ENCODE measurements at regions not wholly inside any gene's neighbourhood (a gene's known extent, or its start where the extent isn't known, plus 50 kb on each side); places are given as distances from the start of the nearest gene placed in this dataset.

DNA sequence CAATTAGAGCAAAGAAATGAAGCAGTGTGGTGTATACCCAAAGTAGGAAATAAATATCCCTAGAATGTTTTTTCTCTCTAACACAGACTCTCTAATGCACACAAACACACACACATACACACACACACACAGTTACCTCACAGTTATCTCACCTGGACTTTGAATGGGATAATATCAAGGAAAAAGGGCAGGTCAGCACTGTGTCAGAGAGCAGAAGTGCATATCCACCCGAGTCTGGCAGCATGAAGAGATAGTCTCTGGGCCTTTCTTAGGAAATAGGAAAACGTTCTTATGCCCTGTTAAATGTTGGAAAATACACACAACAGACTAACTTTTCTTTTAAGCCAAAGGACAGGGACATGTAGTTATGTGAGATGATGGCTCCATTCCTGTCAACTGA, 162.0 kb downstream of the COL6A3 start:
- no peak for DNase-seq

DNA sequence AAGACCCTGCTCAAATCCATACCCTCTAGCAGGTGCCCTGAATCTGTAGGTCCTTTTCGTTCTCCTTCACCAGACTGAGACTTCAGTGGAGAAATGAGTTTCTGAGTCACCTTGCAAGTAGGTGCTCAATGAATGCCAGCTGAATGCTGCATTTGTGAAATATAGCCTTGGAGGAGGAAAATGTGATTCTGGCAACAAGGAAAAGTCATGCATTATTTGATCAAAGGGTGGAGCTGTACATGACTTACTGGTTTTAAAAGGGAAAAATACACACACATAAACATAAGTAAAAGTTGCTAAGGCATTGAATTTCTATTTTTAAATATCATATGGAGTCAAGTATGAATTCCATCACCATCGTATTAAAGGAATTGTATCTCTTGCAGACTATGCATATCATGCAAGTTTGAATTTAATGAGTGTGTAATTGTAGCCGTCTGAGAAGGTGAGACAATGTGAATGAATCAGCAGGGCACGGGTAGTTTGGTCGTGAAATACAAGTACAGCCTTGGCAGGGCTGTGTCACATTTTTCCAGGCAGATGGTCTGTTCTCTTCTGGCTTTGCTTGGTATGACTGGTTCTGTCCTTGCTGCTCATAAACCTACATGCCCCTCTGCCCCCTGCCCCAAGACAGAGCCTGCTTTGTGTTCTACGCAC, 160.8 kb downstream of the COL6A3 start:
- no peak for DNase-seq

DNA sequence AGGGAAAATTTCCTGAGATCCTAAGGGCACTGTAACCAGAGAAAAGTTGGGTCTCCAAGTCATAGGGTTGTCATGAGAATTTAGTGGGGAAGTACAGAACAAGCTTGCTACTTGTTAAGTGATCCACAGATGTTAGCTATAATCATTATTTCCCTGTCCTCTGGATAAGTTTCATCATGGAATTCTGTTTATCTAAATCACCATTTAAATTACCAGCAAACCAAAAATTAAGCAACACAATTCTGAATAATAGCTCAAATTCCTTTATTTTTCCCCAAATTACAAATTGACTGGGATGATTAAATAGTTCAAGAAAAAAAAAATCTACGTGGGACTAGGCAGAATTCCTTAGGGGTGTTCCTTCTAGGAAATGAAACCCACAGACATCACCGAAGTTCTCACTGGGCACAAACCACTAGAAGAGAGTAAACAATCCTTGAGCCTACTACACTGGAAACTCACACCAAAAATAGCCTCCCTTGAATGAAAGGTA, 159.5 kb downstream of the COL6A3 start:
- DNase-seq = no peak

DNA sequence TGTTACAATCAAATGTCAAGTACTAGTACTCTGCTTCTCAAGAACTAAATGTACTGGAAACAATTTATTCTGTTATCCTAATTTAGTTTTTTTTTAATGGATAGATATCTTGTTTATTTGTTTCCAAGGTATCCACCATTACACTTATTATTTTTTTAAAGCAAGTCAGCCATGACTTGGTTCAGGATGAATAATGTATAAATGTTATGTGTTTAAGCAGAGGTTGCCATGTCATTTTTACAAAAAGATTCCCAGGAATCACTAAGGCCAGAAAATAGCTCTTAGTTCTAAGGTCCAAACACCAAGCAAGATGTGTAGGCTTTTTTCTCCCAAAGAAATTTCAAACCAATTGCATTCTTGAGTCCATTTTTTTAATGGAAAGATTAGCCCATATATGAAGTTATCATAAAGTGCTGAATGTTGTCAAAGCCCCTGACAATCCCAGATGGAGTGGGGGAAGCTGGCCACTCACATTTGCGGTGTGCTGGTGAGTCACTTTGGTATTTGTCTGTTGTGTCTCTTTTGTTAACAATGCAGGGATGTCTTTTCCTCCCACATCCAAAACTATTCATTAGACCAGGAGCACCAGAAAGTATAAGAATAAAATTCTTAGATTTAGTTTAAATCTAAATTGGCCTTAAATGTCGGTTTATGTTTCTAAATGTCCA, 158.9 kb downstream of the COL6A3 start:
- no peak for DNase-seq

DNA sequence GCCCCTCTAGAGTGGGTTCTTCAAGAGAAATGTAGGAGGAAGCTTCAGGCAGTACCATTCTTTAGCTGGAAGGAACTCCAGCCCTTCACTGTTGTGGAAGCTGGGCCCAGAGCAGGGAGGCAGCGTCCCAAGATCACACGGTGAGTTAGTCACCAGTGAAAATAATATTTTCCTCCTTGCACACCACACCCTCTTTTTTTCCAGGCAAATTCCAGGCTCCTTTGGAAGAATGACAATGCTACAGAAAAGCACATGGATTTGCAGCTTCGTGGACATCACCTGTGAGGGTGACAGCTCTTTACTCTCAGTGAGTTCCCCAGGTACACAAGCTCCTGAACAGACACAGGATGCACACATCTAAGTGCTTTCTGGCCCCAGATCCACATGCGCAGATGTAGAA, 157.1 kb downstream of the COL6A3 start:
- DNase-seq = no peak

DNA sequence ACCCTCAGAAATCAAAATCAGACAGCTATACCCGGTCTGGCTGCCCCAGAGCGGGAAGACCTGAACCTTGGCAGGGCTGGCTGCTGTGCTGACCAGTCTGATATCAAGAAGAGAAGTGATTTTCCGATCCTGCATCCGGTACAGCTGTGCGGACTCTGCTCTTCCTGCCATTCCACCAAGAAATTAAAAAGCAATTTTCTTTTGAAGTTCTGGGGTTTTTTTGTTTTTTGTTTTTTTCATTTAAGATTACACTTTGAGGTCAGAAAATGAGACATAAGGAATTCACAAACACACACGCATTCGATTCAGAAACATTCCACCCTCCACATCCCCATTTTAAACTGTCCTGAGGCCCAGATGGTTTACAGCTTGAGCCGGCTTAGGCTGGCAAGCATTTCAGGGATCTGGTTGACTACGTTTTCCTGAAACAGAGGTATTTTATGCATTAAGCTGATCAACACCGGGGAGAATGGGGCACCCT, 156.5 kb downstream of the COL6A3 start:
- DNase-seq = no peak

DNA sequence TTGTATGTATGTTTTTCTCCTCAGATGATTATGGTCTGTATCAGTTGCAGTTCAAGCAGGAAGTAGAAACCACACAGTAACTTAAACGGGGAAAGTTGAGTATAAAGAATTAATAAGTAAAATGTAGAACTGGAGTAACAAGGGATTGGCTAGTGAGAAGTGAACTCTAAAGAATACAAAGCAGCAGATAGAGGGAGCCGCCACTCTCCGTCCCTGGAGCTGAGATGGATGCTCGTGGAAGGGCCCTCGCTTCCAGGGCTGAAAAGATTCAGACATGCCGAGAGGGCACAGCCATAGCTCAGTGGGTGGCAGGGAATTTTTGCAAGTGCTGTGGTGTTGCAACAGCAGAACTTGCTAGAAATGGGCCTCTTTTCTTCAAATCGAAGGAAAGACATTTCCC, 155.8 kb downstream of the COL6A3 start:
- DNase-seq = no peak

DNA sequence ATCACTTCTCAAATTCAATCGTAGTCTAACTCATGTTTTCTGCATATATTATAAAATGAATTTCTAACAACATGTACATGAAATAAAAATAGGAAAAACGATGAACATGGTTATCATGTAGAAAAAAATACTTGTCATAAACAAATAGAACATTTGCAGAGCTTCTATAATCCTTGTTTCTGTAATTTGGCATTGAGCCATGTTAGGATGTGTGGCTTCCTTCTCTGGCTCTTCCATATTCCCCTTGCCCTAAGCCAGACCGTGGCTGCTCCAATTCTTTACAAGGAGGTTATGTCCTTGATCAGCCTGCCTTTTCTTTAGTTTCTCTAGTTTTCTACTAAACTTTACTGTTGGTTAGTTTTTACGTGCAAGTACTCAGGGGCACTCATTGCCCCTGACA, 155.3 kb downstream of the COL6A3 start:
- no peak for DNase-seq

DNA sequence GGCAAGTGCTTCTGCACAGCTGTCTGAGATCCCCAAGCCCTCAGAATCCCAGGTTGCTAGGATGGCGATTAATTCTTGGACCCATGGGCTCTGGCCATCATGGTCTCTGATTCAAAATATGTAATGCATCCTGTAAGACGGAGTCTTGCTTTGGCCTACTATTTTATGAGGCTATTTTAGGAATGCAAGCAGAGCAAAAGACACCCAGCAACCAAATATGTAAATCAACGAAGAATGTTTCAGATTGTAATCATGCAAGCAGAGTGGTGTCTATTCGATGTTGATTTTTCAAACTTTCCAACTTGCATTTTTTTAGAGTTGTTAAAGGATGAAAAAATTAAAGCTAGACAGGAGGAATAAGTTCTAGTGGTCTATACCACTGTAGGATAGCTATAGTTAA, 154.8 kb downstream of the COL6A3 start:
- DNase-seq = no peak

DNA sequence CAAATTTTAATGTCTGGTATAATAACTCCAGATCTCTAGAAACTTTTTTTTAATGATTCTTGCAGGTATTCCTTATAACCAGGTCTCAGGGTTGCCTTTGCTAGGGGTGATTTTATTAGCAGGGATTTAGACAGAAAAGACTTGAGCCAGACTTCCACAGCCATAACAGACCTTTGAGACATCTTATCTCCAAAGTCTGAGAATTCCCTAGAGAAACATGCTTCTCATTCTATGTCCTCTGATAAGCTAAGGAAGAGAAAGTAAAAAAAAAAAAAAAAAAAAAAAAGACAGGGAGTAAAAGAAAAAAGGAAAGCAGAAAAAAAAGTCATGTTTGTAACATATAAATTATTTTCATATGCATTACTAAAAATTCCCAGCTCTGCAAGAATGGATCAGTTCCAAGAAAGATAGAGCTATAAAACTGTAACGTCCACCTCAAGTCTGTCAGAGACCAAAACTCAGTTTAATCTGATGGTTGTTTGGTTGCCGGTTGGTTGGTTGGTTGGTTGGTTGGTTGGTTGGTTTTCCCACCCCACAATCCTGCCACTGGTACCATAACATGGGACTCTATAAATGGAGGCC, 153.8 kb downstream of the COL6A3 start:
- no peak for DNase-seq

DNA sequence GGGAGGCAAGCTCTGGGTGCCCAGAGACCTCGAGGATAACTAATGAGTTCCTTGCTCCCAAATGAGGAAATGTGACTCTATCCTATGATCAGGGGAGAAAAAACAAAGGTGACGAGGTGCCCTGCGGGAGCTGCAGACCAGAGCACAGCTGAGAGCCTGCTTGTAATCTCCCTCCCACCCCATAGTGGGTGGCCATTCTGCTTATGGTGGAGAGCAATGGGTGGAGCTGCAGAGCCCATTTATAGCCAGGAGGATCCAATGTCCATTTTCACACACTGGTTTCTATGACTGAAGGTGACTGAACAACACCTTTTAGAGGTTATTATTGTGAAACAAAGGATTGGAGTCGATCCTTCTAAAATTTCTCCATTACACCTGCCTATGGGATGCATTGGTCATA, 153.3 kb downstream of the COL6A3 start:
- no peak for DNase-seq

DNA sequence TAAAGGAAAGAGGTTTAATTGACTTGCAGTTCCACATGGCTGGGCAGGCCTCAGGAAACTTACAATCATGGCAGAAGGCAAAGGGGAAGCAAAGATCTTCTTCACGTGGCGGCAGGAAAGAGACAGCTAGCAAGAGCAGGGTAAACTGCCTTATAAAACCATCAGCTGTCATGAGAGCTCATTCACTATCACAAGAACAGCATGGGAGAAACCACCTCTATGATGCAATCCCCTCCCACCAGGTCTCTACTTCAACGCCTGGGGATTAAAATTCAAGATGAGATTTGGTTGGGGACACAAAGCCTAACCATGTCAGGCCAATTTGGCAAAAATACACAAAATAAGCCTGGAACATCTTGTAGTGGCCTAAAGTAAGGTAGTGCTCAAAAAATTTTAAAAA, 152.6 kb downstream of the COL6A3 start:
- DNase-seq = no peak

DNA sequence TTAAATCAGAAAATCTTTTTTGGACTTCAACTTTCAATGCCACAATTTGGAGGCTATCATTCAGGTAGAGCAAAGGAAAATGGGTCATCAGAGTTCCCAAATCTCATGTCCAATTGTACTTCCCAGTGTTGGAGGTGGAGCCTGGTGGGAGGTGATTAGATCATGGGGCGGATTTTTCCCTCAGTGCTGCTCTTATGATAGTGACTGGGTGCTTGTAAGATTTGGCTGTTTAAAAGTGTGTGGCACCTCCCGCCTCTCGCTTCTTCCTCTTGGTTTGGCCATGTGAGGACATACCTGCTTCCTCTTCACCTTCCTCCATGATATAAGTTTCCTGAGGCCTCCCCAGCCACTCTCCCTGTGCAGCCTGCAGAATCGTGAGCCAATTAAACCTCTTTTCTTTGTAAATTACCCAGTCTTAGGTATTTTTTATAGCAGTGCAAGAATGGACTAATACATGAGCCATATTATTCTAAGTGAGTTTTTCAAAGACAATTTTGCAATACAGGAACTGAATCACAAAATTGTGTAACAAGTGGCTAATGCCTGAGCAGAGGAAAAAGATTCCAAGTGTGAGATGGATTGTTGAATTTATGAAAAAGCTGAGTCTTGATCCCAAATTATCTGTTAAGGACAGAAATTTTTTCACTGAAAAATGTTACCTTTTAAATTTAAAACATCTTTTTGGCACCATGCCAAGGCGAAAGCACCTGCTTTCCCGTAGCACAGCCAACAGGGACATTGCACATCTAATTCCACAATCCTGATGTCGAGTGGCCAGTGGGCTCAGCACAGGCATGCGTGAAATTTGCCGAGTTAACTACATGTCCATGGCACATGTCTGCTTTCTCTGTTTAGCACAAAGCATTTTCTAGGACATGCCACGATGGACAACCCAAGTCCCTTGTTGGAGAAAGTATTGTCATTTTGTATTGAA, 150.9 kb downstream of the COL6A3 start:
- no peak for DNase-seq

DNA sequence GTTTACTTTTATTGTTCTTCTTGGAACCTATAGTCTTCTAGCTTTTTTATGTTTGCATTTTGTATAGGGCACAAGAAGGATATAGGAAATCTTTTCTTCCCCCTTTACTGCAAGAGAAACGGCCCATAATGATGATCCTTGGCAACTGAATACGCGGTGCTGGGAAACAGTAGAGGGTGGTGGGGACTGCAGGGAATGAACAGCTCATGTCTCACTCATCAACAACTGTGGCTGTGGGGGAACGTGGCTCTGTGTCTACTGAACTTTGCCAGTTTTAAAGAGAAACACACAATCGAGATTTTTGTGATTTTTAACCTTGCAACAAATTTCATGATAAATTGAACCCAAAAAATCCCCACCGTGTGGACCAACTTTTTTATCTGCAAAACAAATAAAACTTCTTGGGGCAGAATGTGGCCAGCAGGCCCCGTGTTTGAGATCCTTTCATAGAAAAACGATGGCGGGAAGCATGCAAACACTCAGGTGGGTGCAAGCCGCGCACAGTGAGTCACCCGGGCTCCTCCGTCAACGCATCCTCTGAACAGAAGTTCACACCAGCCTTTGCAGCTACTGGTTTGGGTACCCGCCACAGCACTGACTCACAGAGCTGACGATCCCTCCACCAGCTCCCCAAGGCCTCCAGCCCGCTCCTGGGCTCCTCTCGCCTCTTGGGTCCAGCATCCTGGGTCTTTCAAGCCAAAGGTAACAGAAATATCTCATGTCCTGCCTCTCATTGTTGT, 149.3 kb downstream of the COL6A3 start:
- no peak for DNase-seq

DNA sequence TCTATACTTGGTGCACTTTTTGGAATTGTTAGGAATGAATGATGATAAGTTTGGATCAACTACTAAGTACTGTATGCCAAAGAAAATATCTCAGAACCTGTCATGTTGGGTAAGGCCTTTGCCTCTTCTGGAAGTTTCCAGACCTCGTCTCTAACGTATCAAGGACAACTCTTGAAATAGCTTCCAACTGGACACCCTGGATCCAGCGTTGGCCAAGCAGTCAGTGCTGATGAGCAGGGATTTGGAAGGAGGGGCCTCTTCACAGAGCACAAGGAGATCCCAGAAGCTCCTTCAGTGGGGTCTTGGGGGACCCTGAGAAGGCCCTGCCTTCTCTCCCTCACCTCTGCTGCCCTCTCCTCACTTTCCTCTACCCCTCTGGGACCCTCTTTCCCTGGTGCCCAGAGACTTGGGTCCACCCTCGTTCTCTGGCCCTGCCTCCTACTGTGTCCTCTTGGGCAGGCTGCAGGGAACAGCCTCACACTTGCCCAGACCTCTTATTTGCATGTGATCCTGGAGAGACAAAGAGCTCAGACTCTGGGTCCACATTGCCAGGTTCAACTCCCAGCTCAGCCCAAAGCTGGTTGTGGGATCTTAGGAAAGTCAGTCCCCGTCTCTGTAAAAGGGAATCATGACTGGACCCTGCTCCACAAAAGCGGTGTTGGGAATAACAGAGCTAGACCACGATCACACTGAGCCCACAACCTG, 145.8 kb downstream of the COL6A3 start:
- DNase-seq = no peak

DNA sequence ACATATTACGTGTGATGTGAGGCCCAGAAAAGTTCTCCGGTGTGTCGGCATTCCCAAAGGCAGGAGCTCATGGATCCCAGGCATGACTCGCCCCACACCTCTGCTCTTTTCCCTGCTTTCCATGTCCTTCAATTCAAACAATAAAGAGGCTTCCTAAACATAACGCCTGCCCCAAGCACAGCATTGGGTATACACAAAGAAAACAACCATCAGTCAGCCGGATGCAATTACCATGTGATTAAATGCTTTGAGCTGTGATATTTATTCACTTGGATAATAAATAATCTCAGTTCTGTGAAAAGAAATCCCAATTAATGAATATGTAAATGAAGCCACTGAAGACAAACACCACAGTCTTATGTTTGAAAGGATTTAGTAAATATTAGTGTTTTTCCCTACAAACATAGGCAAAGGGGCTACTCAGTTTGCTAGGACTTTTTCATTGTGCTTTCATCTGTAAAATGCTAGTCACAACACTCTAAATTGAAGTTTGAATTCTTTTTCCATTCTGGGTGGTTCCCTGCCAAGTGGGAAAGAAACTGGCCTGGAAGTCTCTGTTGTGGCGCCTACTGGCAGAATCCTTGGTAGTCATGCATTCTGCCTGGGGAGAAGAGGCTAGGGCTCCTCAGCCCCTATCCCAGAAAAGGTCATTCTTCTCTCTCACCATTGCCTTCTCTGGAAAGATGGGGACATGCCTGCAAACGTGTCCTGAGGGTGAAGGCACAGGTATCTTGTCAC, 144.7 kb downstream of the COL6A3 start:
- DNase-seq = no peak

DNA sequence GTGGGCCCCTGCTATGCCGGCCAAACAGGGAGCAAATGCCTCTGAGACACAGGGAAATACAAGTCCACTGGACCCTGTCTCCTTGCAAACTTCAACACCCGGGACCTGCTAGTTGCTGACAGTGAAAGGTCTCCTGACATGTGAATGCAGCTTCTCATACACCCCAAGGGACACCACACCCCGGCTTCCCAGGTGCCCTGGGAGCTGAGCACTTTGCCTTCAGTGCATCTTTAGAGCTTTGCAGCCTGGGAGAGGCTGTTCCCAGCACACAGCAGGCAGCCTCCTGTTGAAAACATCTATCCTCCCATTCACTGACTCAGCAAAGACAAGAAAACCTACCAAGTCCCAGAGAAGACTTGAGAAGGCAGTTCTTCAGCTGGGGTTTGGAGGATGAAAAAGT, 143.4 kb downstream of the COL6A3 start:
- no peak for DNase-seq

DNA sequence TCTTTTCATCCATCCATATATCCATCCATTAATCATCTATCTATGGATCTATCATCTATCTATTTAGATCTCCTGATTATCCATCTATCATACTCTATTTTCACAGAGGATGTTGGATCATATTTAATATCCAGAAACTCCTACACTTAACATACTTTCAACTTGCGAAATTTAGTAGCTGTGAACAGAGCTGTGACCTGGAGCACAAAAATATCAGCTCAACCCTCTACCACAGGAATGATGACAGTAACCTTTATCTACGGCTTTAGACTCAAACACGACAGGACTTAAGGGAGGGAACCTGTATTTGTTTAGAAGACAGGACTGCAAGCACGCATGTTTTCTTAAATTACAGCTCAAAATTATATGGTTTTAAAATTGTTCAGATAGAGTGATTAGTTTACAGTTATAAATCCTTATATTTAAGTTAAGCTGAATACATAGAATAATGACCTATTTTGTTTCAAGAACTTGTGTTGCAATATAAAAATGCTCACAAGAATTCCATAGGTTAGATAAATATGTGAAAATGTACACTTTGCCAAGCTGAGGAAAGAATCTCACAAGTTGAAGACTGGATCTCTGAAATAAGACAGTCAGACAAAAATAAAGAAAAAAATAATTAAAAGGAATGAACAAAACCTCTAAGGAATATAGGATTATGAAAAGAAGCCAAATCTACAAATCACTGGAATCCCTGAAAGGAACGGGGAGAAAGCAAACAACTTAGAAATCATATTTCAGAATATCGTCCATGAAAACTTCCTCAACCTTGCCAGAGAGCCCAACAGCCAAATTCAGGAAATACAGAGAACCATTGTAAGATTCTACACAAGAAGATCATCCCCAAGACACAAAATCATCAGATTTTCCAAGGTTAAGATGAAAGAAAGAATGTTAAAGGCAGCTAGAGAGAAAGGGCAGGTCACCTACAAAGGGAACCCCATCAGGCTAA, 142.0 kb downstream of the COL6A3 start:
- DNase-seq = no peak

Data from activated CD4-positive, alpha-beta T cell treated with anti-CD3 and anti-CD28 coated beads for 48 hours (primary cell).